ENCODE measurements at regions not wholly inside any gene's neighbourhood (a gene's known extent, or its start where the extent isn't known, plus 50 kb on each side); places are given as distances from the start of the nearest gene placed in this dataset.

DNA sequence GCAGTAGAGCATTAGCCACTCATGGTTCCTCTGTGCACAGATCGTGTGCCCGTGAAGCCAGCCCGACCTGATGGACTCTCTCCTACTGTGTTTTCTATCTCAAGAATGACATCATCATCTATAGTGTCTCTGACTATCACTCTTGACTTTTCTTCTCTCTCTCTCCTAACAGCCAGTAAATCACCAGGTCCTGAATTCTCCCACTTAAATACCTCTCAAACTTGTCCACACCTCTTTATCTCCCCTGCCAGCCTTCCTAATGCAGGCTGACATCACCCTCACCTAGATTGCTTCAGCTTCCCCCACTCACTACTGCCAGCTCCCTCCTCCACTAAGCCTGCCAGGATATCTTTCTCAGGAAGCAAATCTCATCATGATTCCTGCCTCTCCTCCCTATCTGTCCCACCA is 90.6 kb upstream of the MIER3 start (continued):
- TF ChIP-seq, protein P1, sequence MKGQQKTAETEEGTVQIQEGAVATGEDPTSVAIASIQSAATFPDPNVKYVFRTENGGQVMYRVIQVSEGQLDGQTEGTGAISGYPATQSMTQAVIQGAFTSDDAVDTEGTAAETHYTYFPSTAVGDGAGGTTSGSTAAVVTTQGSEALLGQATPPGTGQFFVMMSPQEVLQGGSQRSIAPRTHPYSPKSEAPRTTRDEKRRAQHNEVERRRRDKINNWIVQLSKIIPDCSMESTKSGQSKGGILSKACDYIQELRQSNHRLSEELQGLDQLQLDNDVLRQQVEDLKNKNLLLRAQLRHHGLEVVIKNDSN (CRISPR knock-in tag; IDR thresholded peaks at IDR 0.05), result no peak
- no peak for TF ChIP-seq ZNF696 (CRISPR knock-in tag; conservative IDR thresholded peaks at IDR 0.05)
- TF ChIP-seq SMAD3 (CRISPR knock-in tag; conservative IDR thresholded peaks at IDR 0.05), result no peak
- TF ChIP-seq NR2C2 (CRISPR knock-in tag; IDR thresholded peaks at IDR 0.05), result no peak
- peak; percentile 49; the same call in 1 of the 2 replicates for TF ChIP-seq NR2C2 (tag; IDR thresholded peaks at IDR 0.05)
- no peak for TF ChIP-seq MECOM (CRISPR knock-in tag; IDR thresholded peaks at IDR 0.05)
- no peak for TF ChIP-seq ZNF518B (CRISPR knock-in tag; IDR thresholded peaks at IDR 0.05)
- peak in 1 of 2 experiments; percentile 69; a peak in 2 of 4 replicates for TF ChIP-seq HDAC1 (IDR thresholded peaks at IDR 0.05)
- peak; percentile 90 for TF ChIP-seq EP300 (IDR thresholded peaks at IDR 0.05; ENCODE audit: low read length)
- TF ChIP-seq ARID1B (IDR thresholded peaks at IDR 0.05), result peak; percentile 96
- no peak for TF ChIP-seq ZNF316 (IDR thresholded peaks at IDR 0.05)
- no peak for TF ChIP-seq ETS2 (tag; IDR thresholded peaks at IDR 0.05; ENCODE audit: borderline replicate concordance, poor library complexity, severe bottlenecking)
- TF ChIP-seq ZC3H11A (IDR thresholded peaks at IDR 0.05; ENCODE audit: low read depth, low read length), result no peak
- no peak for TF ChIP-seq NFRKB (IDR thresholded peaks at IDR 0.05; ENCODE audit: low read depth)
- TF ChIP-seq ZKSCAN8 (CRISPR knock-in tag; IDR thresholded peaks at IDR 0.05), result peak; percentile 84; the same call in 1 of the 2 replicates
- no peak for TF ChIP-seq SP1 (CRISPR knock-in tag; IDR thresholded peaks at IDR 0.05)
- no peak for TF ChIP-seq ZNF445 (CRISPR knock-in tag; IDR thresholded peaks at IDR 0.05; ENCODE audit: low read depth)
- no peak for TF ChIP-seq SIX5 (IDR thresholded peaks at IDR 0.05; ENCODE audit: borderline replicate concordance in 1 of 2, insufficient read depth in 1 of 2, low read depth in 1 of 2, low read length in 2 of 2)
- TF ChIP-seq, protein P2, sequence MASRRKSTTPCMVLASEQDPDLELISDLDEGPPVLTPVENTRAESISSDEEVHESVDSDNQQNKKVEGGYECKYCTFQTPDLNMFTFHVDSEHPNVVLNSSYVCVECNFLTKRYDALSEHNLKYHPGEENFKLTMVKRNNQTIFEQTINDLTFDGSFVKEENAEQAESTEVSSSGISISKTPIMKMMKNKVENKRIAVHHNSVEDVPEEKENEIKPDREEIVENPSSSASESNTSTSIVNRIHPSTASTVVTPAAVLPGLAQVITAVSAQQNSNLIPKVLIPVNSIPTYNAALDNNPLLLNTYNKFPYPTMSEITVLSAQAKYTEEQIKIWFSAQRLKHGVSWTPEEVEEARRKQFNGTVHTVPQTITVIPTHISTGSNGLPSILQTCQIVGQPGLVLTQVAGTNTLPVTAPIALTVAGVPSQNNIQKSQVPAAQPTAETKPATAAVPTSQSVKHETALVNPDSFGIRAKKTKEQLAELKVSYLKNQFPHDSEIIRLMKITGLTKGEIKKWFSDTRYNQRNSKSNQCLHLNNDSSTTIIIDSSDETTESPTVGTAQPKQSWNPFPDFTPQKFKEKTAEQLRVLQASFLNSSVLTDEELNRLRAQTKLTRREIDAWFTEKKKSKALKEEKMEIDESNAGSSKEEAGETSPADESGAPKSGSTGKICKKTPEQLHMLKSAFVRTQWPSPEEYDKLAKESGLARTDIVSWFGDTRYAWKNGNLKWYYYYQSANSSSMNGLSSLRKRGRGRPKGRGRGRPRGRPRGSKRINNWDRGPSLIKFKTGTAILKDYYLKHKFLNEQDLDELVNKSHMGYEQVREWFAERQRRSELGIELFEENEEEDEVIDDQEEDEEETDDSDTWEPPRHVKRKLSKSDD (conservative IDR thresholded peaks at IDR 0.05; ENCODE audit: low read length), result no peak
- TF ChIP-seq LARP7 (IDR thresholded peaks at IDR 0.05), result no peak
- no peak for TF ChIP-seq HDAC6 (IDR thresholded peaks at IDR 0.05; ENCODE audit: low read depth, low read length)
- TF ChIP-seq JUND (IDR thresholded peaks at IDR 0.05; ENCODE audit: borderline replicate concordance, low read depth, low read length), result peak; percentile 89
- TF ChIP-seq JUND (tag; IDR thresholded peaks at IDR 0.05; ENCODE audit: borderline replicate concordance, low read depth, low read length), result peak; percentile 86
- TF ChIP-seq FOXJ3 (CRISPR knock-in tag; IDR thresholded peaks at IDR 0.05), result no peak
- no peak for TF ChIP-seq FUS (optimal IDR thresholded peaks at IDR 0.05; ENCODE audit: low read depth, low read length)
- no peak for TF ChIP-seq CBX5 (IDR thresholded peaks at IDR 0.05; ENCODE audit: borderline replicate concordance, low read depth)
